ENCODE measurements at regions not wholly inside any gene's neighbourhood (a gene's known extent, or its start where the extent isn't known, plus 50 kb on each side); places are given as distances from the start of the nearest gene placed in this dataset.

DNA sequence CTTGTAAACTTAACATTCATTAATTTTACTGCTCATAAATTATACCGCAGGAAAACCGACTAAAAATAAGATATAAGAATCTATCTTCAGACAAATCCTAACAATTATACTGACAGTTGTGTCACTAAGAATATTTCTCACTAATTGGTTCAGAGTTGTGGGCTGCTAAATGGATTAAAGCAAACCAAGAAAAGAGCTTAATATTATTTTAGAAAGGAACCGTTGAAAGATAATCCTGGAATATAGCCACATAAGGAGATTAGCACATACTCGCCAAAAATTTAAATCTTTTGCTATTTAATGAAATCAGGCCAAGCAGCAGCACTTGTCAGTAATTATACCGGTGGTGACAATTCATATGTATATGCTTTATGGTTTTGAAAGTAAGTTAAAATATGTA lies 132.8 kb downstream of the SLIT2 start:
- TF ChIP-seq, protein P1, sequence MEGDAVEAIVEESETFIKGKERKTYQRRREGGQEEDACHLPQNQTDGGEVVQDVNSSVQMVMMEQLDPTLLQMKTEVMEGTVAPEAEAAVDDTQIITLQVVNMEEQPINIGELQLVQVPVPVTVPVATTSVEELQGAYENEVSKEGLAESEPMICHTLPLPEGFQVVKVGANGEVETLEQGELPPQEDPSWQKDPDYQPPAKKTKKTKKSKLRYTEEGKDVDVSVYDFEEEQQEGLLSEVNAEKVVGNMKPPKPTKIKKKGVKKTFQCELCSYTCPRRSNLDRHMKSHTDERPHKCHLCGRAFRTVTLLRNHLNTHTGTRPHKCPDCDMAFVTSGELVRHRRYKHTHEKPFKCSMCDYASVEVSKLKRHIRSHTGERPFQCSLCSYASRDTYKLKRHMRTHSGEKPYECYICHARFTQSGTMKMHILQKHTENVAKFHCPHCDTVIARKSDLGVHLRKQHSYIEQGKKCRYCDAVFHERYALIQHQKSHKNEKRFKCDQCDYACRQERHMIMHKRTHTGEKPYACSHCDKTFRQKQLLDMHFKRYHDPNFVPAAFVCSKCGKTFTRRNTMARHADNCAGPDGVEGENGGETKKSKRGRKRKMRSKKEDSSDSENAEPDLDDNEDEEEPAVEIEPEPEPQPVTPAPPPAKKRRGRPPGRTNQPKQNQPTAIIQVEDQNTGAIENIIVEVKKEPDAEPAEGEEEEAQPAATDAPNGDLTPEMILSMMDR (IDR thresholded peaks at IDR 0.05; ENCODE audit: low read depth, low read length): no peak
- TF ChIP-seq POLR2A (IDR thresholded peaks at IDR 0.05; ENCODE audit: extremely low read depth, insufficient read length): no peak
- TF ChIP-seq, protein P2, sequence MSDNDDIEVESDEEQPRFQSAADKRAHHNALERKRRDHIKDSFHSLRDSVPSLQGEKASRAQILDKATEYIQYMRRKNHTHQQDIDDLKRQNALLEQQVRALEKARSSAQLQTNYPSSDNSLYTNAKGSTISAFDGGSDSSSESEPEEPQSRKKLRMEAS (IDR thresholded peaks at IDR 0.05; ENCODE audit: low read depth, low read length): no peak
